ENCODE measurements at regions not wholly inside any gene's neighbourhood (a gene's known extent, or its start where the extent isn't known, plus 50 kb on each side); places are given as distances from the start of the nearest gene placed in this dataset.

- ATAC-seq, result no peak
- no peak overlapping the region for H3K4me3 Mint-ChIP-seq
- no peak for DNase-seq (ENCODE audit: low spot score)
- no peaks in the 10 kb centered on the region for H3K27me3 Mint-ChIP-seq (ENCODE audit: low read depth)
- no peaks in the 10 kb centered on the region for H3K9me3 Mint-ChIP-seq
- no peak overlapping the region for H3K27ac Mint-ChIP-seq
- TF ChIP-seq JAZF1 (CRISPR knock-in tag; IDR thresholded peaks at IDR 0.05), result no peak
- TF ChIP-seq PREB (CRISPR knock-in tag; IDR thresholded peaks at IDR 0.05; ENCODE audit: borderline replicate concordance), result no peak
- TF ChIP-seq GRHL2 (CRISPR knock-in tag; IDR thresholded peaks at IDR 0.05; ENCODE audit: insufficient replicate concordance, severe bottlenecking), result no peak
- no peak for TF ChIP-seq RORB (CRISPR knock-in tag; IDR thresholded peaks at IDR 0.05)
- TF ChIP-seq ATF2 (CRISPR knock-in tag; IDR thresholded peaks at IDR 0.05; ENCODE audit: borderline replicate concordance, low read depth), result no peak
- no peak for TF ChIP-seq E2F1 (CRISPR knock-in tag; IDR thresholded peaks at IDR 0.05)
- TF ChIP-seq AFF4 (CRISPR knock-in tag; IDR thresholded peaks at IDR 0.05; ENCODE audit: borderline replicate concordance), result no peak
- TF ChIP-seq ZMAT4 (CRISPR knock-in tag; IDR thresholded peaks at IDR 0.05), result no peak
- TF ChIP-seq E2F5 (CRISPR knock-in tag; IDR thresholded peaks at IDR 0.05), result no peak
- no peak for TF ChIP-seq OVOL2 (CRISPR knock-in tag; IDR thresholded peaks at IDR 0.05; ENCODE audit: borderline replicate concordance)
- TF ChIP-seq USF2 (CRISPR knock-in tag; IDR thresholded peaks at IDR 0.05), result no peak
- TF ChIP-seq NFYB (CRISPR knock-in tag; conservative IDR thresholded peaks at IDR 0.05; ENCODE audit: low read depth), result no peak
- no peak for TF ChIP-seq PRRX2 (CRISPR knock-in tag; IDR thresholded peaks at IDR 0.05)
- TF ChIP-seq ZNF121 (CRISPR knock-in tag; IDR thresholded peaks at IDR 0.05), result no peak
- TF ChIP-seq ZNF671 (CRISPR knock-in tag; IDR thresholded peaks at IDR 0.05), result no peak
- no peak for TF ChIP-seq NR3C1 (CRISPR knock-in tag; conservative IDR thresholded peaks at IDR 0.05; ENCODE audit: low read depth)
- no peak for TF ChIP-seq ZBTB21 (CRISPR knock-in tag; IDR thresholded peaks at IDR 0.05; ENCODE audit: borderline replicate concordance)
- TF ChIP-seq ZNF263 (CRISPR knock-in tag; IDR thresholded peaks at IDR 0.05; ENCODE audit: low read depth), result no peak
- no peak for TF ChIP-seq FOXP4 (CRISPR knock-in tag; IDR thresholded peaks at IDR 0.05)
- no peak for TF ChIP-seq SP1 (CRISPR knock-in tag; conservative IDR thresholded peaks at IDR 0.05)
- CTCF ChIA-PET, result no interaction called here
- no peaks in the 10 kb centered on the region for H3K36me3 Mint-ChIP-seq
- peaks cover 5% of the 10 kb centered on the region for H3K4me1 Mint-ChIP-seq
- POLR2A ChIA-PET, result no interaction called here
Observed at GRCh38 chr2:21230140-21230539, 106.4 kb downstream of the TDRD15 start.

Measured in WTC11 (cell line).